CD4-positive, alpha-beta T cell treated with Interleukin-21 for 1 hour (primary cell): ENCODE measurements at regions not wholly inside any gene's neighbourhood (a gene's known extent, or its start where the extent isn't known, plus 50 kb on each side); places are given as distances from the start of the nearest gene placed in this dataset.
"Not testable (repeated sequence)": the region's sequence is repeated elsewhere in the genome, so short reads cannot be mapped to it uniquely, and the experiment has no call there.

Source experiments
- DNase-seq: peaks from one replicate; pipeline ENCODE4 v3.0.0-alpha.2; 2020

- no peak for DNase-seq
Observed at GRCh38 chr2:193891023-193891422, 1696.3 kb upstream of the TMEFF2 start.

GRCh38 chr2:193885419-193885818, 1690.7 kb upstream of the TMEFF2 start:
- no peak for DNase-seq

GRCh38 chr2:193883820-193884219, 1689.1 kb upstream of the TMEFF2 start:
- DNase-seq = no peak

- DNase-seq = no peak
Observed at GRCh38 chr2:193876980-193877379, 1682.2 kb upstream of the TMEFF2 start.

GRCh38 chr2:193869564-193869963, 1674.8 kb upstream of the TMEFF2 start:
- no peak for DNase-seq

GRCh38 chr2:193868833-193869232, 1674.1 kb upstream of the TMEFF2 start:
- DNase-seq = no peak

GRCh38 chr2:193868132-193868531, 1673.4 kb upstream of the TMEFF2 start:
- no peak for DNase-seq

- no peak for DNase-seq
Observed at GRCh38 chr2:193867454-193867853, 1672.7 kb upstream of the TMEFF2 start.

GRCh38 chr2:193861557-193861956, 1666.8 kb upstream of the TMEFF2 start:
- DNase-seq = no peak

GRCh38 chr2:193847991-193848390, 1653.3 kb upstream of the TMEFF2 start:
- no peak for DNase-seq

- no peak for DNase-seq
Observed at GRCh38 chr2:193847130-193847529, 1652.4 kb upstream of the TMEFF2 start.

GRCh38 chr2:193845604-193846003, 1650.9 kb upstream of the TMEFF2 start:
- no peak for DNase-seq

- no peak for DNase-seq
Observed at GRCh38 chr2:193843675-193844074, 1648.9 kb upstream of the TMEFF2 start.

GRCh38 chr2:193841384-193842150, 1646.8 kb upstream of the TMEFF2 start:
- no peak for DNase-seq

GRCh38 chr2:193837111-193837738, 1642.5 kb upstream of the TMEFF2 start:
- DNase-seq = no peak

- DNase-seq = not testable (repeated sequence)
Observed at GRCh38 chr2:193836424-193837006, 1641.8 kb upstream of the TMEFF2 start.

GRCh38 chr2:193833895-193834294, 1639.2 kb upstream of the TMEFF2 start:
- not testable (repeated sequence) for DNase-seq

- no peak for DNase-seq
Observed at GRCh38 chr2:193824474-193824873, 1629.7 kb upstream of the TMEFF2 start.

- no peak for DNase-seq
Observed at GRCh38 chr2:193818801-193819499, 1624.2 kb upstream of the TMEFF2 start.

GRCh38 chr2:193816008-193816407, 1621.3 kb upstream of the TMEFF2 start:
- DNase-seq = no peak

GRCh38 chr2:193810533-193810932, 1615.8 kb upstream of the TMEFF2 start:
- DNase-seq = no peak

GRCh38 chr2:193808877-193809276, 1614.1 kb upstream of the TMEFF2 start:
- no peak for DNase-seq

- no peak for DNase-seq
Observed at GRCh38 chr2:193806088-193806774, 1611.5 kb upstream of the TMEFF2 start.
